Lung microvascular endothelial cell (primary cell): ENCODE measurements at regions not wholly inside any gene's neighbourhood (a gene's known extent, or its start where the extent isn't known, plus 50 kb on each side); places are given as distances from the start of the nearest gene placed in this dataset.
A peak's percentile ranks its signal among the peaks of the same experiment; 100 is the strongest.

Experiments used
- DNase-seq, 2 donors: peaks; one replicate each; pipeline versions ENCODE4 v3.0.0 to v3.0.0-alpha.2; 2010; ENCODE audit warnings: low read depth in 2 of 2

DNA sequence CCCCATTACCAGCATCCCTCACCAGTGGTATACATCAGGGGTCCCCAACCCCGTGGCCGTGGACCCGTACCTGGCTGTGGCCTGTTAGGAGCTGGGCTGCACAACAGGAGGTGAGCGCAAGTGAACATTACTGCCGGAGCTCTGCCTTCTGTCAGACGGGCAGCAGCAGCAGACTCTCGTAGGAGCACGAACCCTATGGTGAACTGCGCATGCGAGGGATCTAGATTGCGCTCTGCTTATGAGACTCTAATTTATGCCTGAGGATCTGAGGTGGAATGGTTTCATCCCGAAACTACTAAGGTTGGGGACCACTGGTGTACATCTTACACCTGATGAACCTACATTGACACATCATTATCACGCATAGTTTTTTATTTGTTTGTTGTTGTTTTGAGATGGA is 52.8 kb upstream of the DHX15 start:
- no peak for DNase-seq

- no peak for DNase-seq
Measured at GRCh38 chr4:24638396-24638875, 54.1 kb upstream of the DHX15 start.

DNA sequence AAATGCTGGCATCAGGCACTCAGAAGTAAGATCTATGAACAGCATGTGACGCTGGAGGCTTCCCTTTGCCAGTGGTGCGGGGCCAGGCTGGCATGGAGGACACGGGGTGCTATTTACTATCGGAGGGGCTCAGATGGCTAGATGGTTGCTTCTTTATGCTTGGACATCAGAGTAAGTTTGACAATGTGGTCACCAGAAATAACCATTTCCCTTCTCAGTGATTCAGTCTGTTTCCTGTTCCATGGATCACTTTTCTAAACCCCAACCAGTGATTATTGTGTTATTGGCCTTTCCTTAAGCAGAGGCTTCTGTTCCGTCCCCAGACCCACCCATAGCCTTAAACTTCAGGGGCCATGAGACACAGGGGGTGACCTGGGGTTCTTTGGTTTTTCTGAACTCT is 55.4 kb upstream of the DHX15 start:
- DNase-seq, result peak; percentile 18 to 22

DNA sequence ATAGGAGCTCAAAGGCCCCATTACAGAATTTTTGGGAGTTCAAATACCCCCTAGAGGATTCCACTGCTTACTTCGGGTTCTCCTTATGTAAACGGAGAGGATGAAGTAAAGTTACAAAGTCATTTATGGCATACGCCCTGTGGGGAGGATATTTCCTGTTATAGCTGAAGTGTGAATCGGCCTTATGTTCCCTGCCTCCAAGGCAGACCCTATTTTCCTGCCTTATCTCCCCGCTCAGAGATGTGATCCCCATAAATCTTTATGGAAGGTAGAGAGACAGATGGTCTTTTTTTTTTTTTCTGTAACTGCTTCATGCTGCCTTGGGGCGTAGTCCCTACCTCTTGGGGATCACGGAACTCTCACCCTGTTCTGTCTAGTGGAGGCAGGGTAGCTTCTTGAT is 56.0 kb upstream of the DHX15 start:
- no peak for DNase-seq

GRCh38 chr4:24642981-24643547 is 58.7 kb upstream of the DHX15 start:
- DNase-seq, result peak; percentile 38 to 64

DNA sequence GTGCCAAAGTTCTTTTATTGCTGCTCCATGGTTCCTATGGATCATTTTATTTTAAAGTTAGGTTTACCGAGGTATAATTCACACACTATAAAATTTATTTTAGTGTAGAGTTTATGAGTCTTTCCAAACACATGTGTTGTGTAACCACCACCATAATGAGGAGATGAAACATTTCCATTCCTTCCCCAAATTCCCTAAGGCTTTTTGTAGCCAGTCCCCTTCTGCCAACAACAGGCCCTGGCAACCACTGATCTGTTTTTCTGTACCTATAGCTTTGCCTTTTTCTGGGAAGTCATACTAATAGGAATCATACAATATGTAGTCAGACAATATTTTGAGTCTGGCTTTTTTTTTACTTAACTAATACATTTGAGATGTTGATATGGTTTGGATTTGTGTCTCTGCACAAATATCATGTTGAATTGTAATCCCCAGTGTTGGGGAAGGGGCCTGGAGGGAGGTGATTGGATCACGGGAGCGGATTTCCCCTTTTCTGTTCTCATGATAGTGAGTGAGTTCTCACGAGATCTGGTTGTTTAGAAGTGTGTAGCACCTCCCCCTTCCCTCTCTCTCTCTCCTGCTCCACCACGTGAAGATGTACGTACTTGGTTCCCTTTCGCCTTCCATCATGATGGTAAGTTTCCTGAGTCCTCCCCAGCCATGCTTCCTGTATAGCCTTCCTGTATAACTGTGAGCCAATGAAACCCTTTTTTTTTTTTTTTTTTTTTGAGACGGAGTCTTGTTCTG is 59.6 kb upstream of the DHX15 start:
- DNase-seq, result peak in 1 of 2 donors; percentile 10

DNA sequence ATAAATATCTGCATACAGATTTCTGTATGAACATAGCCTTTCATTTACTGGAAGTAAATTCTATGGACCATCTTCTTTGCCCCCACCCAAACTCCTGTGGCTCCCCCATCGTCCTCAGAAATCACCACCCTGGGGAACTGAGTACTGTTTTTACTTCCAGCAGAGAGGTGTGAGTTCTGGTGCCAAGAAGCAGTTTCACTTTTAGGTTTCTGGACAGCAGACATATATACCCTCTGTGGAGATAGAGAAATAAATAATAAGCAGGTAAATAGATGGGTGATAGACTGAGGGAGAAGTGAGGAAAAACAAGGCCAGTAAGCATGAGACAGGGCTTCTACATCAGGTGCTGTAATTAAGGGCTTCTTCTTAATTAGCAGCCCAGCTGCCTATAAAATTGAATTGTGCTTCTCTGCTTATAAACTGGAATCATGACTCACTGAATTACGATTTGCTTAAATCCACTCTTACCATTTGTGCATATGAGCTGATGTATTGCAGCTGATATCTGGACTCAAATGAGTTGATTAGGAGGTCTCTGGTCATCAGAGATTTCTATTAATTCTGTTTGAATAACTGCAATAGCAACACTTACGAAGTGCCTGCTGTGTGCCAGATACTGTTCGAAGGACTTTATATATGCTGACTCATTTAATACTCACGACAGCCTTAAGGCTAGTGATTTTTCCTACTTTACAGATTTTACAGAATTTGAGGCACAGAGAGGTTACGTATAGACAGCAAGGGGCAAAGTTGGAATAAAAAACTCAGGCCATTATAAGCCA is 60.8 kb upstream of the DHX15 start:
- DNase-seq, result no peak

DNA sequence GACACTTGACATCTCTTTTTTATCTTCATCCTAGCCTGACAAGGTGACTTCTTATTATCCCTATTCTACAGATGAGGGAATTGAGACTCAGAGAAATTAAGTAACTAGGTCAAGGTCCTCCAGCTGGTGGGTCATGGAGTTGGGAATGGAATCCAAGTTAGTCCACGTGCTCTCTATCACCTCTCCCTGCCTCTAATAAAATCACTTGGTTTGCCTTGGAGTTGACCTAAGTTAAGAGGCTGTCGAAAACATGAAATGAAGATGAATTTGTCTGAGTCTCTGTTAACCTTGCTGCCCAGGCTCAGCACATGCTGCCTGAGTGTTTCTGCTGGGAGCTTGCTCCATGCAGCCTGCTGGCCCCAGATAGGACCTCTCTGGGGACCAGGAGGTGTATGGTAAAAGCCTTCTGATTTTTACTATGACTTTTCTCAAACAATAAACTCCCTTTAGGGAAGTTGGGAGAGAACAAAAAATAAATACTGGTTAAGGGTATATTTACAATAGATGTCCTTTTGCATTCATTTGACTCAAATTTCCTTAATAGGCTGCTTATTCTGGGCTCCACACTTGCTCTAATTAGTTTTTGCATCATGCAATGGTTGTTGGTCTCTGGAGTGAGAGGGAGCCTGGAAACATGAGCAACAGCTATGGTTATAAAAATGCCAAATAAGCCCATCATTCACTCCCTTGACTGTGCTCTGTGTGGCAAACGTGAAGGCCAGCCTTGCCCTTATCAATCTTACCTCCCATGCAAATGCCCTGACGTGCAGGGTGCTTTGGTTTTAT is 61.6 kb upstream of the DHX15 start:
- DNase-seq, result no peak

DNA sequence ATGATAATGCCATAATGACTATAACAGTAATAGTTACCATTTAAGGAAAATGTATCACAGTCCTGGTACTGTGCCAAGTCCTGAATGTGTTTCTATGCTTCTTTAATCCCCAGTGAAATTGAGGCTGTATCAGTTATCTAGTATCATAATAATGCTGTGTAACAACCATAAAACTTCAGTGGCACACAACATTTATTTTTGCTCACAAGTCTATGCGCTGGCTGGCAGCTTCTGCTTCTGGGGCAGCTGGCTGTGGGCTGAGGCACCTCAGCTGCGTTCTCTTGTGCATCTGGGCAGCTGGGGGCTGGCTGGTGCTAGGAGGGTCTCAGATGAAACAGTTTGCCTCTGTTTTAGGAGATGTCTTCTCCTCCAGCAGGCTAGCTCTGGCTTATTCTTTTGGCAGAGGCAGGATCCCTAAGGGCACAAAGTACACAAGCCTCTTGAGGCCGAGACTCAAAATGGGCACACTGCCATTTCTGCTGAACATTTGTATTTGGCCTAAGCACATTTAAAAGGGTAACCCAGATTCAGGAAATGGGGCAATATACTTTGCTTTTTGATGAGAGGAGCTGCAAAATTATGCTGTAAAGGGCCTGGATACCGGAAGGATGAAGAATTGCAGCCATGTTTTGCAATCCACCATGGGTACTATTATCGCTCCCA is 62.6 kb upstream of the DHX15 start:
- no peak for DNase-seq

GRCh38 chr4:24650849-24651640 is 66.7 kb upstream of the DHX15 start:
- no peak for DNase-seq

- no peak for DNase-seq
Measured at GRCh38 chr4:24655326-24655725, 71.0 kb upstream of the DHX15 start.

DNA sequence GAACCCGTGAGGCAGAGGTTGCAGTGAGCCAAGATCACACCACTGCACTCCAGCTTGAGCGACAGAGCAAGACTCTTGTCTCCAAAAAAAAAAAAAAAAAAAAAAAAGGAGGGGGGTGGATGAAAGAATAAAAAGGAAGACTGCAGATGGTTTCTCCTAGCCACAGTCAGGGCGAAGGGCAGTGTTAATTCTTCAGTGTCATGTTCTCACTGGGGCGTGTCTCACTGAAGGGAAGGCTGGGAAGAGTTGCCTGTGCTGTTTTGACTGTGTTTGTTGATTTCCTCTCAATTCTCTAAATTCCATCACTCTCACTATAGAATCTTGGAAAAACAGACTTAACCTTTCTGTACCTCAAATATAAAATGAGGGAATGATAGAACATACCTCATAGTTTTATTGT is 71.6 kb upstream of the DHX15 start:
- no peak for DNase-seq

GRCh38 chr4:24656906-24657305 is 72.6 kb upstream of the DHX15 start:
- DNase-seq, result no peak

DNA sequence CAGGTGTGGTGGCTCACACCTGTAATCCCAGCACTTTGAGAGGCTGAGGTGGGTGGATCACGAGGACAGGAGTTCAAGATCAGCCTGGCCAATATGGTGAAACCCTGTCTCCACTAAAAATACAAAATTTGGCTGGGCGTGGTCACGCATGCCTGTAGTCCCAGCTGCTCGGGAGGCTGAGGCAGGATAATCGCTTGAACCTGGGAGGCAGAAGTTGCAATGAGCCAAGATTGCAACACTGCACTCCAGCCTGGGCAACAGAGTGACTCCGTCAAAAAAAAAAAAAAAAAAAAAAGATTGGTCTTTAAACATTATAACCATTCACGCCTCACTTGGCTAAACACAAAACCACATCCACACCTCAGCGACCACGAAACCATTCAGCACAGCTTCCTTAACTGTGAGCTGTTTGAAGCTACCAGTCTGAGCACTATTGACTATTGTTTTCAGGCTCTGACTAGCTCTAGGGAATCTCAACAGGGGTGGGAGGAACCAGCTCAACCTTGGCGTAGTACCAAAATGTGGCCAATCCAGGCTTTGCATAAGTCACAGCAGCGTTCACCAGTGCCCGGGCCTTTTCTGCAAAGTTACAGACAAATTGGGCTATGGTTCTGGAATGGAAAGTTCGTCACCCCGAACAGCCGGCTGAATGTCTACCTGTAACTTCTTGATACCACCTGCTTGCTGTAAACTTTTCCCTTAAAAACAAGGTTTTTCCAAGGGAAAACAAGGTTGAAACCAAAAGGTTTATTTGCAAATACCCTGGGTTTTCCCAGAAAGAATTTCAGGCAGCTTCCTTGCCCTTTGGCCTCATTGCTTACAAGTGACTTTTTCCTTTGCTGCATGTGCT is 73.6 kb upstream of the DHX15 start:
- peak; percentile 40 to 54 for DNase-seq

DNA sequence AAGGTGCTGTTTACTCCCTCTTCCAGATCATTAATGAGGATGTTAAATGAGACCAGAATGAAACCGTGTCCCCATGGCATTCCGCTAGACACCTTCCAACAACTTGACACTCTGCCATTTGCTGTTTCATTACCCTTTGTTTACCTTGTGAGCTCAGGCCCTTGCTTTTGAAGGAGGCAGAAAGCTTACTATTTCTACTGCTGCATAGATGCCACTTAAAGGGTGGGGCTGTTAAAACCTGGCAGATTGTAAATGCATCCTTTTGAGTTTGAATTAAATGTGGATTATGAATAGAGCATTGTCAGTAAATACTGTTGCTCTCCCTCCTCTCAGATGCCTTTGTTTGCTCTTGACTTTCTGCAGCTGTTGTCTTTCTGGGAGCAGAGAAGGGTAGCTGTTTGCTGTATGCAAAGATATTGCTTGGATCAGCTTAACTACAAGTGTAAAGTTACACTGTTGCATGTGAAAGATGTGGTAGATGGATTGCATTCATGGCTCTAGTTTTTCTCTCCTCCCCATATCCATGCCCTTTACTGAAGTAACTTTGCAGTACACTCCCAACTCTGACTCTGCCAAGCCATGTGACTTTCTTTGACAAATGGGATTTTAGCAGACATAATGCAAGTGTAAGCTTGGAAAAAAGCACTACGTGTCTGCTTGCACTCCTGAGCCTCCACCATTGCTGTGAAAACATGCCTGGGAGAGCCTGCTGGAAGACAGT is 75.0 kb upstream of the DHX15 start:
- DNase-seq, result no peak

DNA sequence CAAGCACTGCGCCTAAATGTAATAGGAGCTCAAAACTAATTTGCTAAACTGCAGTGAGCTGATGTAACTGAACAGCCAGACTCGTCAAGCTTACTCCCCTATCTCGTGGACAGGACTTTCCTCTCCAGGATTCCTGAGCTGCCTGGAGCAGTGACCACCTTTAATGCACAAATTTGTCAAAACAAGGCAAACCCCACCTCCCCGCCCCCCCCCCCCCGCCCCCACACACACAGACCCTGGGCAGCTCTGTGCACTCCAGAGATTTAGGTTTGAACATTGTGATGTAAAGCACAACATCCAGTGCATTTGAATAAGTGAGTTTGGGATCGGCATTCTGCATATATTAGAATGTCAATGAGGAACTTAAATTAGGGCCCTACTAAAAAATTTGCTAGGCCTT is 77.7 kb upstream of the DHX15 start:
- no peak for DNase-seq

GRCh38 chr4:24662542-24662941 is 78.2 kb upstream of the DHX15 start:
- DNase-seq, result no peak

DNA sequence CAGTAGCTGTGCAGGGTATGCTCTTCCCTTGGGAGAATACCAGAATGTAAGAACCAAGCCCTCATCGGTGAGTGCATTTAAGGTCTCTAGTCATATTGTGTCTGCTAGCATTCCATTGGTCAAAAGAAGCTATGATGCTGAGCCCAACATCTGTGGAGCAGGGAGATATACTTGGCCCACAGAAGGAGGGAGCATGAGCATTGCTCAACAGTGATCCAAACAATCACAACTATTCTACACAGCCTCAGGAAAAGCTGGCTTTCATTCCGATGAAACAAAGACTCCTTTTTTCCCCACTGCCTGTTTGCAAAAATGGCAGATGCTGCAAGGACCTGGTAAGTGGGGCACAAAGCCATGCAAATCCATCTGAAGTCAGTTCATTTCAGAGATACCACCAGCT is 80.6 kb upstream of the DHX15 start:
- no peak for DNase-seq

- DNase-seq, result no peak
Measured at GRCh38 chr4:24666316-24666715, 82.0 kb upstream of the DHX15 start.
